ENCODE measurements at regions not wholly inside any gene's neighbourhood (a gene's known extent, or its start where the extent isn't known, plus 50 kb on each side); places are given as distances from the start of the nearest gene placed in this dataset.

- TF ChIP-seq POLR2AphosphoS5 (IDR thresholded peaks at IDR 0.05; ENCODE audit: low read depth, low read length), result no peak
- no peak for TF ChIP-seq POLR2A (IDR thresholded peaks at IDR 0.05; ENCODE audit: low read depth, low read length)
- no peak for TF ChIP-seq PAX5 (IDR thresholded peaks at IDR 0.05; ENCODE audit: insufficient read depth, low read length, severe bottlenecking)
- TF ChIP-seq TAF1 (IDR thresholded peaks at IDR 0.05; ENCODE audit: low read depth, low read length), result no peak
- no peak for TF ChIP-seq POU2F2 (IDR thresholded peaks at IDR 0.05; ENCODE audit: low read depth, low read length)
Measured at GRCh38 chr6:54002116-54002515, 109.1 kb upstream of the MLIP start.
